ENCODE measurements at regions not wholly inside any gene's neighbourhood (a gene's known extent, or its start where the extent isn't known, plus 50 kb on each side); places are given as distances from the start of the nearest gene placed in this dataset.

GRCh38 chr6:144690133-144690532 lies 405.0 kb downstream of the UTRN start:
- TF ChIP-seq, protein P1, sequence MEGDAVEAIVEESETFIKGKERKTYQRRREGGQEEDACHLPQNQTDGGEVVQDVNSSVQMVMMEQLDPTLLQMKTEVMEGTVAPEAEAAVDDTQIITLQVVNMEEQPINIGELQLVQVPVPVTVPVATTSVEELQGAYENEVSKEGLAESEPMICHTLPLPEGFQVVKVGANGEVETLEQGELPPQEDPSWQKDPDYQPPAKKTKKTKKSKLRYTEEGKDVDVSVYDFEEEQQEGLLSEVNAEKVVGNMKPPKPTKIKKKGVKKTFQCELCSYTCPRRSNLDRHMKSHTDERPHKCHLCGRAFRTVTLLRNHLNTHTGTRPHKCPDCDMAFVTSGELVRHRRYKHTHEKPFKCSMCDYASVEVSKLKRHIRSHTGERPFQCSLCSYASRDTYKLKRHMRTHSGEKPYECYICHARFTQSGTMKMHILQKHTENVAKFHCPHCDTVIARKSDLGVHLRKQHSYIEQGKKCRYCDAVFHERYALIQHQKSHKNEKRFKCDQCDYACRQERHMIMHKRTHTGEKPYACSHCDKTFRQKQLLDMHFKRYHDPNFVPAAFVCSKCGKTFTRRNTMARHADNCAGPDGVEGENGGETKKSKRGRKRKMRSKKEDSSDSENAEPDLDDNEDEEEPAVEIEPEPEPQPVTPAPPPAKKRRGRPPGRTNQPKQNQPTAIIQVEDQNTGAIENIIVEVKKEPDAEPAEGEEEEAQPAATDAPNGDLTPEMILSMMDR (conservative IDR thresholded peaks at IDR 0.05; ENCODE audit: low read depth, low read length): no peak
- no peak for TF ChIP-seq EZH2 (IDR thresholded peaks at IDR 0.05; ENCODE audit: borderline replicate concordance, low read depth, low read length, poor library complexity, severe bottlenecking)
